SK-N-SH treated with all-trans-retinoic acid at 6 μM for 48 hours (cell line): ENCODE measurements at regions not wholly inside any gene's neighbourhood (a gene's known extent, or its start where the extent isn't known, plus 50 kb on each side); places are given as distances from the start of the nearest gene placed in this dataset.
"Not testable (repeated sequence)": the region's sequence is repeated elsewhere in the genome, so short reads cannot be mapped to it uniquely, and the experiment has no call there.

Experiments
- ARNTL ChIP-seq: fragments of 450-650 bp; formaldehyde crosslinking; IDR thresholded peaks from 2 replicates; pipeline ENCODE4 v1.5.0; 2020; ENCODE audit warnings: low read depth, mild to moderate bottlenecking, moderate library complexity, borderline replicate concordance
- BACH2 ChIP-seq: fragments of 250-450 bp; sonication (Bioruptor Pico); IDR thresholded peaks from 2 replicates; pipeline ENCODE4 v1.9.0; 2021; ENCODE audit warnings: mild to moderate bottlenecking, borderline replicate concordance
- ESRRG ChIP-seq: fragments of 250-450 bp; sonication (Bioruptor Pico); IDR thresholded peaks from 2 replicates; pipeline ENCODE4 v1.6.1; 2021; ENCODE audit warnings: mild to moderate bottlenecking
- GLIS3 ChIP-seq: fragments of 250-450 bp; sonication (Bioruptor Pico); IDR thresholded peaks from 2 replicates; pipeline ENCODE4 v1.5.0; 2020; ENCODE audit warnings: mild to moderate bottlenecking, moderate library complexity
- ISL1 ChIP-seq: fragments of 250-450 bp; sonication (Bioruptor Pico); IDR thresholded peaks from 2 replicates; pipeline ENCODE4 v2.1.2; 2022; ENCODE audit warnings: mild to moderate bottlenecking, moderate library complexity
- OSR1 ChIP-seq: fragments of 250-450 bp; sonication (Bioruptor Pico); IDR thresholded peaks from 2 replicates; pipeline ENCODE4 v1.8.0; 2022; ENCODE audit warnings: moderate library complexity, mild to moderate bottlenecking, inconsistent platforms
- SNAI2 ChIP-seq: fragments of 250-450 bp; sonication (Bioruptor Pico); IDR thresholded peaks from 2 replicates; pipeline ENCODE4 v1.5.0; 2020; ENCODE audit warnings: mild to moderate bottlenecking, moderate library complexity
- TCF4 ChIP-seq: fragments of 250-450 bp; sonication (Bioruptor Pico); IDR thresholded peaks from 2 replicates; pipeline ENCODE4 v1.8.0; 2021; ENCODE audit warnings: mild to moderate bottlenecking, moderate library complexity, borderline replicate concordance
- ZC3H10 ChIP-seq: fragments of 250-450 bp; sonication (Bioruptor Pico); IDR thresholded peaks from 2 replicates; pipeline ENCODE4 v1.5.1; 2021; ENCODE audit warnings: mild to moderate bottlenecking, moderate library complexity
- ZFP3 ChIP-seq: fragments of 250-450 bp; sonication (Bioruptor Pico); IDR thresholded peaks from 2 replicates; pipeline ENCODE4 v1.5.0; 2020; ENCODE audit warnings: mild to moderate bottlenecking, moderate library complexity
- ZFP30 ChIP-seq: fragments of 450-650 bp; formaldehyde crosslinking; IDR thresholded peaks from 2 replicates; pipeline ENCODE4 v1.5.0; 2022; ENCODE audit warnings: mild to moderate bottlenecking, moderate library complexity
- TF ChIP-seq, protein P1 (sequence below): fragments of 250-450 bp; sonication (Bioruptor Pico); IDR thresholded peaks from 2 replicates; pipeline ENCODE4 v1.8.0; 2021; ENCODE audit warnings: low read depth, mild to moderate bottlenecking, moderate library complexity, borderline replicate concordance

DNA sequence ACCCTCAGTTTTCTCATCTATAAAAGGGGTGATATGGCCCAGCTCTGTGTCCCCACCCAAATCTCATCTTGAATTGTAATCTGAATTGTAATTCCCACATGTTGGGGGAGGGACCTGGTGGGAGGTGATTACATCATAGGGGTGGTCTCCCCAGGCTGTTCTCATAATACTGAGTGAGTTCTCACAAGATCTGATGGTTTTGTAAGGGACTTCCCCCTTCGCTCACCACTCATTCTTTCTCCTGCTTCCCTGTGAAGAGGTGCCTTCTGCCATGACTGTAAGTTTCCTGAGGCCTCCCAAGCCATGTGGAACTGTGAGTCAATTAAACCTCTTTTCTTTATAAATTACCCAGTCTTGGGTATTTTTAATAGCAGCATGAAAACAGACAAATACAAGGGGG lies 61.1 kb upstream of the ALX4 start:
- not testable (repeated sequence) for TF ChIP-seq BACH2 (CRISPR knock-in tag); TCF4; ZFP3 (CRISPR knock-in tag); ARNTL (CRISPR knock-in tag); SNAI2 (CRISPR knock-in tag); ESRRG (CRISPR knock-in tag); ZFP30 (CRISPR knock-in tag); ZC3H10 (CRISPR knock-in tag); OSR1 (CRISPR knock-in tag); GLIS3 (CRISPR knock-in tag); ISL1 (CRISPR knock-in tag)
- TF ChIP-seq, protein P1, sequence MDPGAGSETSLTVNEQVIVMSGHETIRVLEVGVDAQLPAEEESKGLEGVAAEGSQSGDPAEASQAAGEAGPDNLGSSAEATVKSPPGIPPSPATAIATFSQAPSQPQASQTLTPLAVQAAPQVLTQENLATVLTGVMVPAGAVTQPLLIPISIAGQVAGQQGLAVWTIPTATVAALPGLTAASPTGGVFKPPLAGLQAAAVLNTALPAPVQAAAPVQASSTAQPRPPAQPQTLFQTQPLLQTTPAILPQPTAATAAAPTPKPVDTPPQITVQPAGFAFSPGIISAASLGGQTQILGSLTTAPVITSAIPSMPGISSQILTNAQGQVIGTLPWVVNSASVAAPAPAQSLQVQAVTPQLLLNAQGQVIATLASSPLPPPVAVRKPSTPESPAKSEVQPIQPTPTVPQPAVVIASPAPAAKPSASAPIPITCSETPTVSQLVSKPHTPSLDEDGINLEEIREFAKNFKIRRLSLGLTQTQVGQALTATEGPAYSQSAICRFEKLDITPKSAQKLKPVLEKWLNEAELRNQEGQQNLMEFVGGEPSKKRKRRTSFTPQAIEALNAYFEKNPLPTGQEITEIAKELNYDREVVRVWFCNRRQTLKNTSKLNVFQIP, result not testable (repeated sequence)
